GM19043 (cell line): ENCODE measurements at regions not wholly inside any gene's neighbourhood (a gene's known extent, or its start where the extent isn't known, plus 50 kb on each side); places are given as distances from the start of the nearest gene placed in this dataset.

Experiments used
- ATAC-seq: cut with Tn5 transposase; IDR thresholded peaks from one replicate; pipeline ENCODE4 v1.9.1; 2021; ENCODE audit warnings: low read depth; ENCODE audit not compliant: unreplicated experiment

DNA sequence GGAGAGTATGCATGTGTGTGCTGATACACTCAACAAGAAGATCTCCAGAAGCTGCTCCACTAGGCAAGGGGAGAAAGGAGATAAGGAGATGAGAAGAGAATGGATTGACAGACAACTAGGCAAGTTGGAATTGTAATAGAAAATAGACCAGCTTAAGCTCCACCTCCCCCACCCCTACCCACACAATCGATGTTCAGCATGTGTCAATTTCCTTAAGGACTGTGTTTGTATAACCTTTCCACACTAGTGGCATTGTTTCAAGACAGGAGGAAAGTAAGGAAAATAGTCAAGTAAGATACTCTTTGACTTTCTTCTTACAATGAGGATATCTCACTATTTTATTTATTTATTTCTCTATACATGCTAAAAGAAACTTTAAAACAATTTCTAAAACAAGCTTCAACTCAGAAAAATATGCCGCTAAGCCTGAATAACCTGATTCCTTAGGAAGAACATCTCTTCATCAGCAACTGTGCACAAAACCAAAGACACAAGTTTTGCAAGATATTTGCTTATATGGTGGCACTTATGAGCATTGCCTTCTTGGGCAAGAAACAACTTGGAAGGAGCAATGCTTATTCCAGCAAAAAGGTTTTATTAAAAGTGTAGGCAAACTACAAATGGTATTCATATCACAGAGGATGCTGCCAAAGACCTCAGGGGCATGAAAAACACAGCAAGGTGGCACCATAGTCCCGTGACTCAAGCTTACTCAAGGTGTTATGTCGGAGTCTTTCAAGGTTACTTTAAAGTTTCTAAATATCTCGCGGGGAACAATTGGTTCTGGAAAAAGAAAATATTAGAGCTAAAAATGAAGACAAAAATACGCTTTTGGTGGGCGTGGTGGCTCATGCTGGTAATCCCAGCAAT is 249.1 kb downstream of the COL12A1 start:
- ATAC-seq: no peak

DNA sequence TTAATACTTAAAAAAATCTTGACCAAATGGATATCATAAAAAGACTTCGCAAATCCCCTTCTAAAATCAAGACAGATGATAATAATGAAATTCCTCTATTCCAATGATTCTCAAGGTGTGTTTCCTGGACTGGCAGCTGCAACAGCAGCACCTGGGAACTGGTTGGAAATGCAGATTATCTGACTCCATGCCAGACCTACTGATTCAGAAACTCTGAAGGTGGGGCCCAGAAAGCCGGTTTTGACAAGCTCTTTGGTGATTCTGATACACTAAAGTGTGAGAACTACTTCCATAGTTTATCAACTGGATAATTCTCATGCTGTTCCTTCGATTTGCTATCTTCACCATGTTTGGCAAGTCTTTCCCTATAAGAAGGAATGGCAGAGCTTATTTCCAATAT is 252.1 kb downstream of the COL12A1 start:
- ATAC-seq: no peak

DNA sequence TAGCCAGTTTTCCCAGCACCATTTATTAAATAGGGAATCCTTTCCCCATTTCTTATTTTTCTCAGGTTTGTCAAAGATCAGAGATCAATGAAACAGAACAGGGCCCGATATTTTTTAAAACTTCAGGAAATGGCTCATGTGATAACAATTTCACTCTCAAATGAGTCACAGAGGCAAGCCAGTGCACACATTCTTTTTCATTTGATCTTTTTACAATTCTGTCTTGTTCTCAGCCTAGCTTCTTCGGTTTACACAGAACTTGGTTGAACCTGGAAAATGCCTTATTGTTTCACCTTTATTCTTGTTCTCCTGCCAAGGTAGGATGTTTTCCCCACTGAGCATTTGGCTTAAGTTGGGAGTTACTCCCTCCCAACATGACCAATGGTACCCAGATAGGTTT is 258.9 kb downstream of the COL12A1 start:
- no peak for ATAC-seq

DNA sequence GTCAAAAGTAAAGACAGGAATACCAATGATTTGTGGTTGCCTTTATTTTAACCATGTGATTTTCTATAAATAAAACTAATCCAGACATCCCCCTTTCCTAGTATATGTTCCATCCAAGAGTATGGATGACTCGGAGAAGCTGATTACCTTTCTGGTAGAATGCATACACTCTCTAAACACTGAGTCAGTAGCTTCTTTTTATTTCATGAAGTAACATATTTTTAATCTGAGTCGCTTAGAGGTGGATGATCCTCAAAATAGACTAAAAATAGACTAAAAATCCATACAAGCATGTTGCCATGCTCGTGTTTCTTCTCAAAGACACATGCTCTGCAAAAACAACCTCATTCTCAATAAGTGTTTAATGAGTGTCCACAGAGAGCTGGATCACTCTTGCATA is 263.7 kb downstream of the COL12A1 start:
- ATAC-seq: no peak

DNA sequence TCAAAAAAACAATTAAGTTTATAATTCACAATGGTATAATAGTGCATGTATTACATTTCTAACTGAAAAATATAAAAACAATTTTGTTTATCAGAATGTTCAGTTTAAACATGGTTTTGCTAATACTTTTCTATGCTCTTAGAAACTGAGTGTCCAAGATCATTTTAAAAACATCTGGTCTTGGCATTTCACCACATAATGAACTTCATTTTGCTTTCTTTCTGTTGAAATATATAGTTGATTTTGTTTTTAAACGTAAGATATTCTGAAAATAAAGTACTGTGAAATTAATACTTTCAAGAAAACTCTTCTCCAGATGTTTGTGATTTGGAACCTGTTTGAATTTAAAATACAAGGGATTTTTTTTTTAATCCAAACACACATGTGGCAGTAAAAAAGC is 264.4 kb downstream of the COL12A1 start:
- ATAC-seq: no peak

DNA sequence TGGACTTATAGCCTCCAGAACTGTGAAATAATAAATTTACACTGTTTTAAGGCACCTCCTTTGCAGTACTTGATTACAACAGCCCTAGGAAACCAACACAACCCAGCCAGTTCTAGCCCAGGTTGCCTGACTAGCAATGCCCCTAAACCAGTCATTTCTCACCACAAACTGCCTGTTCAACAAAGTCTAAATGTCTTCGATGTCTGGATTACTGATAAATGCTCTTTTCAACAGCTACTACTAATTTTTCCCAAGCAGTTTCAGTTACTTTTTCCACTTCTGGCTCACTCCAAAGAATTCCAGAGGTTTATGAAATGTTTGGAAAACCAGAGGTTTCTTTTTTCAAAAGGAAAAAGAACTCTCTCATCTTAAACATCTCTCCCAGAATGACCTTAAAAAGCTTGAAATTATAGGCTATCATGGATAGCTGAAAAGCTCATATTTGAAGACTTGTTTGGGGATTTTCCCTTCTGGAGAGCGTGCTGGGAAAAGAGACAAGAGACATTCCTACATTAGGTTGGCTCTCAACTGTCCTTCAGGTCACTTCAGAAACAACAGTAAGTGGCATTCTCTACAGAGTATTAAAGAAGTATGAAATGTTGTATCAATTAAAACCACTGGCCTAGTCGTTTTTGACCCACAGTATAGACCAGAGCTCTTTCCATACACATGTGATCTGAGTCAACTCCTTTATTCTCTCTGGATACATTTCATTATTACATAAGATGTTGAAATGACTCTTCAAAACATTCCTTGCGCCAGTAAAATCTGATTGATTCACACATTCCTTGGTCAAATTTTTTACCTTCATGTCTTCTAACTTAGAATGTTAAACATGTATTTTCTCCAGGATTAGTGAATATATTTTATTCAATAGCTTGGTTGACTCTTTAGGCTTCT is 265.9 kb downstream of the COL12A1 start:
- ATAC-seq: no peak

DNA sequence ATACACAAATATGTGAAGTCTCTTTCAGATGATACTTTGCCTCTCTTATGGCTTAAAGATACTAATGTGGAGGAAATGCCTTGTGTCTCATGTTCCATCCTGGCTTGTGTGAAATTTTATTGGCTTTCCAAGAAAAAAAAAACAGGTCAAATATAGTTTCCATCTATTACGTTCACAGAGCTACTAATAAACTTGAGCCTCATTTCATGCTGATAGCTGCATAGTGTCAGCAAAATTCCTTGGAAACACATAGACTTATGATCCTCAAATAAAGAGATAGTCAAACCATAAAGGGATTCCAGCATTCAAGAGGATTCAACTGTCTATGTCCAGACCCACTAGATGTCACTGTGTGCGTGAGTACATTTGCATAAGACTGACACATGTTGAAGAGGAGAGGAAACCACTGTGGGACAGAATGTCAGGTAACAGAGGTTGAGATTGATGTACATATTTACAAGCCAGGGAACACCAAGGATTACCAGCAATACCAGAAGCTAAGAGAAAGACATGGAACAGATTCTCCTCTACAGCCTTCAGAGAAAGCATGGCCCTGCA is 266.6 kb downstream of the COL12A1 start:
- ATAC-seq: peak; percentile 58

DNA sequence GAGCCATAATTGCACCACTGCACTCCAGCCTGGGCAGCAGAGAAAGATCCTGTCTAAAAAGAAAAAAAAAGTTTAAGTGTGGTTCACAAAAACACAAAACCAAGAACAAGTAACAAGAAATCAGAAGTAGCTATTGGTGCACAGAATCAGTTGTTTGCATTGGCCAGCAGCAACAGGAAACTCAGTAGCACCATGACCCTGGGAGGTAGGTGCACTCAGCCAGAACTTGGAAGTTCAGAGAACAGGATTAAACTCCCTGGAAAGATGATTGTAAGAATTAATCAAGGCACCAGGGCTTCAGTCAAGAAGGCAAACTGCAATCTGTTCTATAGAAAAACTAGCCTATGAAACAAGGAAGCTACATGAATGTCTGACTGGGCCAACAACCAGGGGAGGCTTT is 267.9 kb downstream of the COL12A1 start:
- ATAC-seq: no peak

DNA sequence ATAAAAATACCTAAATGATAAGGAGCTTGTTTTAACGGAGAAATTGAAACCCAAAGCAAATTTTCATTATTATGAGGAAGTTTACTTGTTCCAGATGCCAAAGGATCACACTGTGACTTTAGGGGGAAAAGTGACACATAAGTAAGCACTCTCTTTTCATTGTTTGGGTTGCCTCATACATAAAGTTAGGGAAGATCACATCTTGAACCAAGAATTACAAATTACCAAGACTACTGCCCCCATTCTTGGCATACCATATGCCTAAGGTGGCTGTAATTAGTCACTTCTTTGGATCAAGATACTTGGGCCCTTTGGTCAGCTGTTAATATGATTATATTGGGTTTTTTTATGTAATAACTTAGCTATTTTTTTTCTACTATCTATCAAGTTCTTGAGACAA is 269.0 kb downstream of the COL12A1 start:
- ATAC-seq: no peak

DNA sequence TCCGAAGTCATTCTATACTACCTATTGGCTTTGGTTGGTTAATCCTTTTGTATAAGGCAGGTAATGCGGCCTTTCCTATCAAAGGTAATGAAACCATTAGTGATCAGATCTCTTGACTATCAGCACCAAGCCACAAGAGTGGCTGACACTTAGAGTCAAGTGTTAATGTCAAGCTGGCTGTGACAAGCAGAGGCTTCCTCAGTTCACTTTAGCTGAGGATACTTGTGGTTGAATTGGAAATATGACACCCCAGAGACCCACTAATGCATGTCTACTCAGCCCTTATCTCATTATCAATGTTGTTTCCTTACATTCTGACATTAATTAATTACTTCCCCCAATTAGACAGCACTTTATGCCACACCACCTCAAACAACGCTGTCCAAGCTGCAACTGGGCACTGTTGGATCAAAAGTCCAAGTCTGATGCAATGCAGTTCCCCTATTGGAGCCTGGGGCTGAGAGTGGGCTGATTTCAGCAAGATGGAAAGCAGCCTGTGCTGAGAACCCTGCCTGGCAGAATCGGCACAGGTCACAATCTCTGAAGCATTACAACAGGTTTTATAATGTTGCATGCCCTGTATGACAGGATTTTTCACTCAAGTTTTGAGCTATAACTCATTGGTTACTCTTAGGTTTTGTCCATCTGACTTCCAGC is 273.5 kb downstream of the COL12A1 start:
- ATAC-seq: no peak

DNA sequence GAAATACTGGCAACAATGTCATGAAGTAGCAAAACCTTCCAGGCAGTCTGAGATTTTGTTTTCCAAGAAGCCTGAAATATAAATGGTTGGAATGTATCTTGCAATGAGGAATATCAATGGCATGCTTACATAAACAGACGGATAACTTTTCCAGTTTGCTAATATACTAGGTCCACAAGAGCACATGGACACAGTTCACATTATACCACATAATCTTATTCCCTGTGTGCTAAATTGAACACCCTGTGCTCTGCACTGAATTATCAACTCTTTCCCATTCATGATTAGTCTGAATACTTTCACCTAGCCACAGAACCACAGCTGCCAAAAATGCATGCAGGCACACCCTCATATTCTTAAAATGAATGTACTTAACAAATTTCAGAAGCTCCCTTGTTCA is 274.3 kb downstream of the COL12A1 start:
- no peak for ATAC-seq

DNA sequence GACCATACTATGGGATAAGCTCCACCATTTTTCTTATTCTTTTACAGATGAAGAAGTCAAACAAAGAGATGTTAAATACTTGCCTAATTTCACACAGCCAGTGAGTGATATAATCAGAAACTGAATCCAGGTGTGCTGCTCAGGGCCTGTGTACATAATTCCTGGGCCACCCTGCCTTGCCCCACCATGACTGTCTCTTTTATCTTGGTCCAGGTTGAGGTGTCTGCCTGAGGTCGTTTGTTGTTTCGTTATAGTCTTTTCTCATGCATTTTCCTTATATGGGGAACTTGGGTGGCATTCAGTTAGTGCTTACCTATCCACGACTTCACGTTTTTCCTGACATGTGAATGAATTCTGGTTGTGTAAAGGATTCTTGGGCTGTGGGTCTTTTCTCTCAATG is 277.6 kb downstream of the COL12A1 start:
- ATAC-seq: no peak

DNA sequence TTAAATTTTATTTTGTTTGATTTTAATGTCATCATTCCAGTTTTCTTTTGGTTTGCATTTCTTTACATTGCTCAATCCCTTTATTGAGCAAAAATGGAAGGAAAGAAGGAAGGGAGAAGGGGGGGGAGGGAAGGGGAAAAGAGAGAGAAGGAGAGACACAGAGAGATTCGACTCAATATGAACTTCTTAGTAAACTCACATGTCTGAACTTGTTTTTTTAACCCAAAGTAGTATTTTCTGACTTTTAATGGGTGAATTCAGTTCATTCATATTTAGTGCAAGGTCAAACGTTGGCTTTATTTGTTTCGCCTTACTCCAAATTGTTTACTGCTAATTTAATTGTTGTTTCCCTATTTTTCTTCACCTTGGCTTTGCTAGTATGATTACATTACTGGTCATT is 278.6 kb downstream of the COL12A1 start:
- ATAC-seq: no peak

DNA sequence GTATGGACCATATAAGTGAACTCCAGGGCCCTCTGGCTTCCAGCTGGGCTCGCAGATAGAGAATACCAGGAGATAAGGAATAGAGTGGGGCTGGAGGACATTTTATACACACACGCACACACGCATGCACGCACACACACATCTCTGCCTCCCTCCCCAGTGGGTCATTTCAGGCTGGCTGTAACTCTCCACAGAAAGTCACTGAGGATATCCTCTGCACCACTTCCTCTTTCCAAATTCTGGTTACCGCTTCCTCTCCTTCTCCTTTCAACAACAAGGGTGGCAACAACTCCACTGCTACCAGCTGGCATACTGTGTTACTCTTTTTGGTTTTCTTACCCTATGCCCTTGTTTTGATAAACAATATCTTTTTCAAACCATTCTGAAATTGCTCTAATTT is 280.2 kb downstream of the COL12A1 start:
- ATAC-seq: peak; percentile 93

DNA sequence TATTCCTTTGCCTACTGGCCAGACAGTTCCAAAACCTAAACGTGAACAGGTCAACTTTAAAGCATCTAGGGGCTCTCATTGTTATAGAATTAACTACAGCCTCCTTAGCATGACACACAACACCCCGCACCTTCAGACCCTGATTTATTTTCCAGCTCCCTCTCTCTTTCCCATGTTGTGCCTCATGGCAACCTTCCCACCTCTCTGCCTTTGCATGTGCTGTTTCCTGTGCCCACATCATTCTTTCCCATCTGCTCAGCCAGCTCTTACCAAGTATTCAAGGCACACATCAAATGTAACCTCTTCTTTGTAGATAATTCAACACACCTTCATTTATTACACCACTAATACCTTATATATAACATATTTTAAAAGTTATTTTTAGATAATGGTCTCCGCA is 291.0 kb downstream of the COL12A1 start:
- ATAC-seq: no peak

DNA sequence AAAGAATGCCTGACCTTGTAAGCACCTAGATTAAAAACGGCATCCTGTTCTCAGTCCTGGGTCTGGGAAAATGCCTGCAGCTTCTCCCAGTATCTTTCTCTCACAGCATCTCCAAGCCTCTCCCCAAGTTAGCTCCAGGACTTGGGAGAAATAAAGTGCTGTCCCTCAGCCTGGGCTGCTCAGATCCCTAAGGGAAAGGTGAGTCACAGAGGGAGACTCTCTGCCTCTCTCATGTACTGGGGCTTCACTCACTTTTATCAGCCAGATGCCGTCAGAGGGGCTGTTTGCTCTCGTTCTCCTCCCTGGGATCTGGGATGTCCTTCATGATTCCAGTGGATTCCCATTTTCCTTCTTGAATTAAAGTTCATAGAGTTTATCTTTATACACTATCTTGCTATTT is 293.6 kb downstream of the COL12A1 start:
- ATAC-seq: no peak

DNA sequence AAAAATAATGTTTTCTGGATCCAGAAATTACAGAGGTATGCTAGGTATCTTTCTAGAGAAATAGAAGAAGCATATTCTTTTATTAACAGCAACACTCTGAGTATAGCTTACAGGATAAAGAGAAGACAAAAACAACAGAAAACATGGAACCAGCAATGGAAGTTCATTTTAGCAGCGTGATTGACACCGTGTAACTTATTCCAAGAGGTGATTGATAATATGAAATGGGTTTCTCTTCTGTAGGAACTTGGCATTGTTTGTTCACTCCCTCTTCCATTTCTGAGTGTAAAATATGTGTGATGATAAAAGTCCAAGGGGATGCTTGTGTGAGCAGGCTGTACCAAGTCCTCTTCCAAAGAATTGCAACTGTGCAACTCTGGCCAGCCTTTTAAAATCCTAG is 303.0 kb downstream of the COL12A1 start:
- ATAC-seq: no peak

DNA sequence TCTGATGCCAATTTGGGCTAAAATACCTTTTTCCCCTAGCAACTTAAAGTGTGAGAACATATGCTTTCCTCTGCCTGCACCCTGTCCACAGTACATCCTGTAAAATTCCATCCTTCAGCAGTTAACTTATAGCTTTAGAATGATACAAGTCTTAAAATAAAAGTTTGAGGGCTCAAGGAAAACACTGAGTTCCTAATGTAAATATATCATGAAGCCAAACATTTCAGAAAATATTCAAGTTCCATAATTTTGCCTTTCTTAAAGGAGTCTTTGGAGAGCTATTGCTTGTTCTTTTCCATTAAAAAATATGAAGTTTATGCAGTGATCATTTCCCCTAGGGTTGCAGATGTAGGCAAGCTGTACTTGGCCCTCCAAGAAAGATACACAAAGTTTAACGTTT is 303.8 kb downstream of the COL12A1 start:
- no peak for ATAC-seq

DNA sequence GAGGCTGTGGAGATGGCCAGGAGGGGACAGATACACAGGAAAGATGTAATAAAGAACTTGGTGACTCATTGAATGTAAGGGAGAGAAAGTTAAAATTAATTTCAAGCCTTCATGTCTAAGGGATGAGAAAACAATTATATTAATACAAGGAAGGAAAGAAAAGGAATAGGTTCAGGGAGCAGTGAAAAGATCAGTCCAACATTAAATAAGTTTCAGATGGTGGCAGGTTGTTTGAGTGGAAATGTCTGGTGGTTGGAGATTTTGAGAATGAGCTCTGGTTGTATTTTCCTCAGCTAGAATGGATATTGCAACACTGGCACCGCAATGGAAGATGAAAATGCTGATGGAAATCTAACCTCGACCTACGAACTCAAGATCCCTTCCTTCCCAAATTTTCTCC is 304.3 kb downstream of the COL12A1 start:
- ATAC-seq: no peak

DNA sequence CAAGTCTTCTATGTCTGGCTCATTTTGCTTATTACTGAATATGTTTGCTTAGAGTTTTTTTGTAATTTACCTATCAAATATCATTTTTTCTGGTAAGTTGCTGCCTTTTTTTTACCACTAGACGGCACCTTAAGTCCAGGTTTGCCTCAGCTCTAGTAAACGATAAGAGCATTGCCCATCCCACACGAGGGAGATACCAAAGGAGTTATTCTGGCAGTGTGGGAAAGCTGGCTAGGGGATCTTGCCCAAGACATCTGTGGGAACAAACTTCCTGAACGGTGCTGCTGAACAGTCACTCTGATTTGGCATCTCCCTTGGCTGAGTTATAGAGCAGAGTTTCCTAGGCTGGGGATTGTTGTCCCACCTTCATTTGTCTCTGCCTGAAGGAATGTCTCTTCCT is 306.4 kb downstream of the COL12A1 start:
- ATAC-seq: no peak

DNA sequence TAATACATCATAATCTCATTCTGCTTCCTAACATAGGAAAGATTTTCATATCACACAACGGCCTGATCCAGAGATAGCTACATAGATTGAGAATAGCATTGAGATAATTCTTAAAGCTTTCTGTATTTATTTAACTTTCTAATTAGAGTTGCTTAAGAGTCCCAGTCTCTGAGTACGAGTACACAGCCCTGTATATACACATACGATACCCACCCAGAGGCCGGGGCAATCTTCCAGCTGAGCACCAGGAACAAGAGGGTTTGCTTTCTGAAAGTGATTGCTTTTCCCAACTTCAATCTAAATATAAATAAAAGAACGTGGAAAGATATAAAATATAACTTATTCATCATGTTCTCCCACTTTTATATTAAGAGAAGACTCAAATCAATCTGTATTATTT is 313.8 kb downstream of the COL12A1 start:
- ATAC-seq: no peak
